Trophoblast cell (in vitro differentiated cells and primary cell): ENCODE measurements at regions not wholly inside any gene's neighbourhood (a gene's known extent, or its start where the extent isn't known, plus 50 kb on each side); places are given as distances from the start of the nearest gene placed in this dataset.

ENCODE experiments used
- DNase-seq, 2 donors: peaks; one replicate each; pipeline ENCODE4 v3.0.0-alpha.2; 2016
- H2AFZ ChIP-seq: 2 replicates; pipeline ENCODE4 v1.6.1; 2013; ENCODE audit warnings: low read length, moderate library complexity, mild to moderate bottlenecking; ENCODE audit not compliant: insufficient read depth, poor library complexity
- H2AK5ac ChIP-seq: 2 replicates; pipeline ENCODE4 v1.6.1; 2013; ENCODE audit warnings: mild to moderate bottlenecking, low read length
- H2BK120ac ChIP-seq: 2 replicates; pipeline ENCODE4 v1.6.1; 2013; ENCODE audit warnings: low read length, mild to moderate bottlenecking, moderate library complexity; ENCODE audit not compliant: insufficient read depth, poor library complexity
- H2BK12ac ChIP-seq: 2 replicates; pipeline ENCODE4 v1.6.1; 2013; ENCODE audit warnings: mild to moderate bottlenecking, low read length, moderate library complexity
- H2BK5ac ChIP-seq: 2 replicates; pipeline ENCODE4 v1.6.1; 2013; ENCODE audit warnings: low read length, low read depth, moderate library complexity, mild to moderate bottlenecking; ENCODE audit not compliant: poor library complexity
- H3K14ac ChIP-seq: 2 replicates; pipeline ENCODE4 v1.6.1; 2013; ENCODE audit warnings: mild to moderate bottlenecking, low read length
- H3K18ac ChIP-seq: 2 replicates; pipeline ENCODE4 v1.6.1; 2013; ENCODE audit warnings: mild to moderate bottlenecking, low read length
- H3K23ac ChIP-seq: 2 replicates; pipeline ENCODE4 v1.6.1; 2013; ENCODE audit warnings: low read length
- H3K27ac ChIP-seq: 2 replicates; pipeline ENCODE4 v1.5.1; 2013; ENCODE audit warnings: low read depth, mild to moderate bottlenecking, inconsistent platforms, low read length, moderate library complexity
- H3K27me3 ChIP-seq: 2 replicates; pipeline ENCODE4 v1.6.1; 2013; ENCODE audit warnings: inconsistent platforms, mild to moderate bottlenecking, low read length, moderate library complexity; ENCODE audit not compliant: insufficient read depth
- H3K36me3 ChIP-seq, 2 experiments: 1 replicate in 1 of 2; 2 replicates in 1 of 2; pipeline ENCODE4 v1.6.1; 2013; ENCODE audit warnings: low read length in 2 of 2, mild to moderate bottlenecking in 2 of 2, moderate library complexity in 1 of 2; ENCODE audit not compliant: insufficient read depth in 2 of 2, control insufficient read depth in 1 of 2
- H3K4ac ChIP-seq: 2 replicates; pipeline ENCODE4 v1.6.1; 2013; ENCODE audit warnings: low read depth, mild to moderate bottlenecking, low read length, moderate library complexity
- H3K4me1 ChIP-seq, 2 experiments: 1 replicate in 1 of 2; 2 replicates in 1 of 2; pipeline ENCODE4 v1.6.1; 2013; ENCODE audit warnings: low read length in 2 of 2, mild to moderate bottlenecking in 2 of 2, moderate library complexity in 1 of 2; ENCODE audit not compliant: insufficient read depth in 2 of 2, control insufficient read depth in 1 of 2
- H3K4me2 ChIP-seq: 2 replicates; pipeline ENCODE4 v1.6.1; 2013; ENCODE audit warnings: inconsistent platforms, mild to moderate bottlenecking, low read length, moderate library complexity
- H3K4me3 ChIP-seq: 2 replicates; pipeline ENCODE4 v1.5.1; 2013; ENCODE audit warnings: mild to moderate bottlenecking, low read depth, low read length, inconsistent platforms
- H3K79me1 ChIP-seq: one replicate; pipeline ENCODE4 v1.6.1; 2013; ENCODE audit warnings: low read length
- H3K79me2 ChIP-seq: 2 replicates; pipeline ENCODE4 v1.6.1; 2013; ENCODE audit warnings: low read length, mild to moderate bottlenecking; ENCODE audit not compliant: control insufficient read depth, insufficient read depth, poor library complexity
- H3K9ac ChIP-seq: 2 replicates; pipeline ENCODE4 v1.6.1; 2013; ENCODE audit warnings: mild to moderate bottlenecking, low read length
- H3K9me3 ChIP-seq: 2 replicates; pipeline ENCODE4 v1.6.1; 2013; ENCODE audit warnings: low read depth, mild to moderate bottlenecking, control low read depth, inconsistent platforms, low read length; ENCODE audit not compliant: insufficient read depth
- H4K12ac ChIP-seq: 2 replicates; pipeline ENCODE4 v1.6.1; 2013; ENCODE audit warnings: low read depth, mild to moderate bottlenecking, low read length, moderate library complexity
- H4K8ac ChIP-seq: 2 replicates; pipeline ENCODE4 v1.6.1; 2013; ENCODE audit warnings: low read depth, mild to moderate bottlenecking, low read length, moderate library complexity
- H4K91ac ChIP-seq: one replicate; pipeline ENCODE4 v1.6.1; 2013; ENCODE audit warnings: low read depth, mild to moderate bottlenecking, low read length, moderate library complexity
- WGBS: extraction: QIAGEN DNeasy Blood & Tissue Kit; methylation state at CpG from one replicate; pipeline ENCODE4 v1.1.7; 2013; ENCODE audit warnings: missing lambda C conversion rate; ENCODE audit not compliant: insufficient read length, insufficient coverage; ENCODE audit errors: extremely low coverage; 5-methylcytosine and 5-hydroxymethylcytosine counted together

- peak; percentile 65 to 91 for DNase-seq
- no peaks in the 10 kb centered on the region for H3K79me1 ChIP-seq
- H4K91ac ChIP-seq: no peak overlapping the region
- H3K18ac ChIP-seq: no peak overlapping the region
- no peaks in the 10 kb centered on the region for H3K9me3 ChIP-seq
- no peaks in the 10 kb centered on the region for H3K79me2 ChIP-seq
- H3K27ac ChIP-seq: no peak overlapping the region
- no peak overlapping the region for H3K14ac ChIP-seq
- H3K4me2 ChIP-seq: no peak overlapping the region
- no peak overlapping the region for H4K12ac ChIP-seq
- H3K36me3 ChIP-seq: no peaks in the 10 kb centered on the region
- no peak overlapping the region for H4K8ac ChIP-seq
- H2BK120ac ChIP-seq: no peak overlapping the region
- H3K4me1 ChIP-seq: no peaks in the 10 kb centered on the region
- H3K4me3 ChIP-seq: no peak overlapping the region
- H2AK5ac ChIP-seq: no peak overlapping the region
- H3K23ac ChIP-seq: no peak overlapping the region
- no CpG with 5 or more reads among the region's 1 CpG for WGBS
- no peak overlapping the region for H2BK5ac ChIP-seq
- no peaks in the 10 kb centered on the region for H3K27me3 ChIP-seq
- no peak overlapping the region for H3K9ac ChIP-seq
- no peak overlapping the region for H2BK12ac ChIP-seq
- no peak overlapping the region for H3K4ac ChIP-seq
- H2AFZ ChIP-seq: no peak overlapping the region
Measured at GRCh38 chr10:90149563-90149962, 448.2 kb downstream of the KIF20B start.

- Histone ChIP-seq H2AFZ (no peak overlapping the region), H3K4ac (no peak overlapping the region), H3K4me1 (no peaks in the 10 kb centered on the region), H3K79me1 (no peaks in the 10 kb centered on the region), H2BK5ac (no peak overlapping the region), H2AK5ac (no peak overlapping the region), H3K36me3 (no peaks in the 10 kb centered on the region), H4K8ac (no peak overlapping the region), H3K9me3 (no peaks in the 10 kb centered on the region), H3K4me3 (no peak overlapping the region), H3K18ac (no peak overlapping the region), H3K4me2 (no peak overlapping the region), H3K27ac (no peak overlapping the region), H3K79me2 (no peaks in the 10 kb centered on the region), H2BK12ac (no peak overlapping the region), H4K12ac (no peak overlapping the region), H3K9ac (no peak overlapping the region), H2BK120ac (no peak overlapping the region), H3K14ac (no peak overlapping the region), H4K91ac (no peak overlapping the region), H3K27me3 (no peaks in the 10 kb centered on the region), H3K23ac (no peak overlapping the region)
- WGBS: no CpG with 5 or more reads among the region's 2 CpGs
- peak in 1 of 2 donors; percentile 14 for DNase-seq
Measured at GRCh38 chr10:90162271-90162853, 461.0 kb downstream of the KIF20B start.

GRCh38 chr10:90167174-90168064, 466.0 kb downstream of the KIF20B start:
- Histone ChIP-seq H3K79me2 (no peaks in the 10 kb centered on the region), H3K4me2 (no peak overlapping the region), H3K79me1 (no peaks in the 10 kb centered on the region), H3K9ac (no peak overlapping the region), H2BK120ac (no peak overlapping the region), H2AFZ (no peak overlapping the region), H3K9me3 (no peaks in the 10 kb centered on the region), H2AK5ac (no peak overlapping the region), H4K91ac (no peak overlapping the region), H3K4me3 (no peak overlapping the region), H4K8ac (no peak overlapping the region), H3K4ac (no peak overlapping the region), H3K27ac (no peak overlapping the region), H3K14ac (no peak overlapping the region), H2BK12ac (no peak overlapping the region), H3K36me3 (no peaks in the 10 kb centered on the region), H4K12ac (no peak overlapping the region), H3K27me3 (no peaks in the 10 kb centered on the region), H2BK5ac (no peak overlapping the region), H3K18ac (no peak overlapping the region), H3K4me1 (no peaks in the 10 kb centered on the region), H3K23ac (no peak overlapping the region)
- no CpG with 5 or more reads among the region's 1 CpG for whole genome bisulfite sequencing
- DNase-seq: peak in 1 of 2 donors; percentile 53

GRCh38 chr10:90168244-90168643, 466.9 kb downstream of the KIF20B start:
- H4K91ac ChIP-seq: no peak overlapping the region
- H2BK12ac ChIP-seq: no peak overlapping the region
- no peaks in the 10 kb centered on the region for H3K9me3 ChIP-seq
- no peak overlapping the region for H3K4ac ChIP-seq
- no peaks in the 10 kb centered on the region for H3K79me2 ChIP-seq
- H2AFZ ChIP-seq: no peak overlapping the region
- H3K18ac ChIP-seq: no peak overlapping the region
- no peaks in the 10 kb centered on the region for H3K36me3 ChIP-seq
- H3K14ac ChIP-seq: no peak overlapping the region
- no peak overlapping the region for H3K9ac ChIP-seq
- no peaks in the 10 kb centered on the region for H3K79me1 ChIP-seq
- H3K23ac ChIP-seq: no peak overlapping the region
- no peaks in the 10 kb centered on the region for H3K4me1 ChIP-seq
- no peak overlapping the region for H3K4me2 ChIP-seq
- H2BK5ac ChIP-seq: no peak overlapping the region
- no CpG with 5 or more reads among the region's 7 CpGs for WGBS
- DNase-seq: no peak
- H3K4me3 ChIP-seq: no peak overlapping the region
- H4K12ac ChIP-seq: no peak overlapping the region
- H4K8ac ChIP-seq: no peak overlapping the region
- no peaks in the 10 kb centered on the region for H3K27me3 ChIP-seq
- no peak overlapping the region for H2AK5ac ChIP-seq
- H3K27ac ChIP-seq: no peak overlapping the region
- H2BK120ac ChIP-seq: no peak overlapping the region
